A549 (cell line): ENCODE measurements at regions not wholly inside any gene's neighbourhood (a gene's known extent, or its start where the extent isn't known, plus 50 kb on each side); places are given as distances from the start of the nearest gene placed in this dataset.

Source experiments
- ATAC-seq, 2 experiments: fragments of 200-7000 bp in 1 of 2; fragments of >200 bp in 1 of 2; cut with Nextera tagmentation in 1 of 2; cut with Tn5 transposase in 1 of 2; 3 replicates each; pipeline versions ENCODE4 v1.8.0 to v1.9.1; 2018 to 2020; ENCODE audit warnings: mild to moderate bottlenecking in 1 of 2, moderate library complexity in 1 of 2
- CTCF ChIA-PET: fragments of 300-600 bp; sonication (Branson Sonifier 250); formaldehyde crosslinking; extraction: SDS; loops from one replicate; lab custom pipeline; 2021; ENCODE audit warnings: antibody characterized with exemption, inconsistent platforms; lab: Yijun Ruan, JAX
- POLR2A ChIA-PET: fragments of 350-600 bp; formaldehyde crosslinking; extraction: SDS; loops from one replicate; lab custom pipeline; 2021; ENCODE audit warnings: antibody characterized with exemption, inconsistent platforms; lab: Yijun Ruan, JAX
- DNase-seq, 2 experiments: peaks; one replicate each; pipeline versions ENCODE4 v3.0.0 to v3.0.0-alpha.2; 2011 to 2016; ENCODE audit warnings: low read depth in 1 of 2, low spot score in 1 of 2
- FAIRE-seq: peaks from 2 replicates; lab custom pipeline; 2011; peaks lifted over from hg19 to GRCh38; lab: Jason Lieb, UNC
- H3K27ac ChIP-seq, 2 experiments: fragments of >200 bp; sonication (Bioruptor Twin); formaldehyde crosslinking; 3 replicates each; pipeline ENCODE4 v1.5.1; 2016 to 2017
- H3K4me1 ChIP-seq: fragments of >200 bp; sonication (Bioruptor Twin); formaldehyde crosslinking; 3 replicates; pipeline ENCODE4 v1.6.1; 2016
- H3K4me2 ChIP-seq: fragments of >200 bp; sonication (Bioruptor Twin); formaldehyde crosslinking; 3 replicates; pipeline ENCODE4 v1.6.1; 2016
- H3K4me3 ChIP-seq: fragments of >200 bp; sonication (Bioruptor Twin); formaldehyde crosslinking; 3 replicates; pipeline ENCODE4 v1.5.1; 2016
- H3K9me3 ChIP-seq: fragments of >200 bp; sonication (Bioruptor Twin); formaldehyde crosslinking; 3 replicates; pipeline ENCODE4 v1.6.1; 2016
- ATOH8 ChIP-seq: fragments of 250-450 bp; sonication (Bioruptor Pico); IDR thresholded peaks from 2 replicates; pipeline ENCODE4 v1.5.0; 2020; ENCODE audit warnings: low read depth, mild to moderate bottlenecking, moderate library complexity
- BHLHE40 ChIP-seq: IDR thresholded peaks from 2 replicates; pipeline ENCODE4 v1.6.1; 2012; ENCODE audit warnings: low read depth, low read length, inconsistent platforms
- CHD4 ChIP-seq: fragments of 200-600 bp; sonication (generic); IDR thresholded peaks from 2 replicates; pipeline ENCODE4 v1.6.1; 2016; ENCODE audit warnings: antibody characterized with exemption, mild to moderate bottlenecking, borderline replicate concordance
- EHMT2 ChIP-seq: fragments of 200-600 bp; sonication (generic); IDR thresholded peaks from 2 replicates; pipeline ENCODE4 v1.6.1; 2016; ENCODE audit warnings: antibody characterized with exemption, low read depth, mild to moderate bottlenecking, moderate library complexity
- ELK1 ChIP-seq: fragments of 150-350 bp; IDR thresholded peaks from 2 replicates; pipeline ENCODE4 v1.6.1; 2014; ENCODE audit warnings: low read depth, mild to moderate bottlenecking, low read length
- EP300 ChIP-seq, 2 experiments: fragments of >200 bp; sonication (Bioruptor Twin); formaldehyde crosslinking; IDR thresholded peaks; 2 replicates in 1 of 2; 3 replicates in 1 of 2; pipeline ENCODE4 v1.6.1; 2016 to 2017
- ESRRA ChIP-seq: fragments of 150-350 bp; IDR thresholded peaks from 2 replicates; pipeline ENCODE4 v1.6.1; 2014; ENCODE audit warnings: mild to moderate bottlenecking, low read length, borderline replicate concordance
- FOSL2 ChIP-seq, 2 experiments: fragments of 450-650 bp in 1 of 2; fragments of >200 bp in 1 of 2; sonication (Bioruptor Twin) in 1 of 2; formaldehyde crosslinking; IDR thresholded peaks; 2 replicates each; pipeline versions ENCODE4 v1.5.0 to v1.6.1; 2016 to 2020; ENCODE audit warnings: mild to moderate bottlenecking in 1 of 2, moderate library complexity in 1 of 2
- HDAC2 ChIP-seq: fragments of 200-600 bp; sonication (generic); IDR thresholded peaks from 2 replicates; pipeline ENCODE4 v1.6.1; 2016
- HEYL ChIP-seq: fragments of 250-450 bp; sonication (Bioruptor Pico); IDR thresholded peaks from 2 replicates; pipeline ENCODE4 v1.8.0; 2021; ENCODE audit warnings: mild to moderate bottlenecking, moderate library complexity
- HOXB5 ChIP-seq: fragments of 250-450 bp; sonication (Bioruptor Pico); IDR thresholded peaks from 2 replicates; pipeline ENCODE4 v1.5.0; 2020; ENCODE audit warnings: mild to moderate bottlenecking, moderate library complexity
- JUN ChIP-seq, 2 experiments: fragments of >200 bp; sonication (Bioruptor Twin); formaldehyde crosslinking; IDR thresholded peaks; 2 replicates in 1 of 2; 3 replicates in 1 of 2; pipeline ENCODE4 v1.6.1; 2016 to 2017
- KDM1A ChIP-seq: fragments of 200-600 bp; sonication (generic); IDR thresholded peaks from 2 replicates; pipeline ENCODE4 v1.6.1; 2016; ENCODE audit warnings: low read depth, mild to moderate bottlenecking
- KDM5A ChIP-seq: fragments of 200-600 bp; sonication (generic); IDR thresholded peaks from 2 replicates; pipeline ENCODE4 v1.6.1; 2016; ENCODE audit warnings: antibody characterized with exemption, mild to moderate bottlenecking
- MAFK ChIP-seq: fragments of 450-650 bp; IDR thresholded peaks from 2 replicates; pipeline ENCODE4 v1.6.1; 2014; ENCODE audit not compliant: partially characterized antibody
- MAZ ChIP-seq: fragments of 150-350 bp; IDR thresholded peaks from 2 replicates; pipeline ENCODE4 v1.6.1; 2014; ENCODE audit warnings: antibody characterized with exemption, low read depth, low read length, borderline replicate concordance
- MYC ChIP-seq: IDR thresholded peaks from 2 replicates; pipeline ENCODE4 v1.6.1; 2012; ENCODE audit warnings: mild to moderate bottlenecking, inconsistent platforms, low read length, improper control_type of control experiment, borderline replicate concordance
- NFE2L2 ChIP-seq: fragments of 150-350 bp; conservative IDR thresholded peaks from 2 replicates; pipeline ENCODE4 v1.6.1; 2014; ENCODE audit warnings: low read length
- POLR2A ChIP-seq: IDR thresholded peaks from 2 replicates; pipeline ENCODE4 v1.6.1; 2012; ENCODE audit warnings: mild to moderate bottlenecking, low read length
- POLR2AphosphoS2 ChIP-seq: conservative IDR thresholded peaks from 2 replicates; pipeline ENCODE4 v1.6.1; 2012; ENCODE audit warnings: low read length, improper control_type of control experiment, inconsistent platforms
- RNF2 ChIP-seq: fragments of 200-600 bp; sonication (generic); IDR thresholded peaks from 2 replicates; pipeline ENCODE4 v1.6.1; 2016; ENCODE audit warnings: low read depth, mild to moderate bottlenecking, antibody characterized with exemption, moderate library complexity, borderline replicate concordance
- TFCP2L1 ChIP-seq: fragments of 250-450 bp; sonication (Bioruptor Pico); IDR thresholded peaks from 2 replicates; pipeline ENCODE4 v1.5.0; 2021; ENCODE audit warnings: mild to moderate bottlenecking
- TP53 ChIP-seq: fragments of 250-450 bp; sonication (Bioruptor Pico); IDR thresholded peaks from 2 replicates; pipeline ENCODE4 v1.5.0; 2021; ENCODE audit warnings: mild to moderate bottlenecking, moderate library complexity
- USF2 ChIP-seq: fragments of 450-650 bp; IDR thresholded peaks from 2 replicates; pipeline ENCODE4 v1.6.1; 2014; ENCODE audit warnings: antibody characterized with exemption
- ZNF302 ChIP-seq: fragments of 250-450 bp; sonication (Bioruptor Pico); IDR thresholded peaks from 2 replicates; pipeline ENCODE4 v1.9.0; 2021; ENCODE audit warnings: inconsistent platforms, mild to moderate bottlenecking, moderate library complexity
- ZSCAN20 ChIP-seq: fragments of 250-450 bp; sonication (Bioruptor Pico); IDR thresholded peaks from 2 replicates; pipeline ENCODE4 v1.8.0; 2022; ENCODE audit warnings: mild to moderate bottlenecking, moderate library complexity
- WGBS: methylation state at CpG from one replicate; pipeline ENCODE4 v1.1.6; 2017; ENCODE audit errors: missing lambda C conversion rate; 5-methylcytosine and 5-hydroxymethylcytosine counted together
- TF ChIP-seq, protein P1 (sequence below): fragments of 250-450 bp; sonication (Bioruptor Pico); IDR thresholded peaks from 2 replicates; pipeline ENCODE4 v1.5.0; 2021; ENCODE audit warnings: mild to moderate bottlenecking, moderate library complexity, borderline replicate concordance

GRCh38 chr20:40192529-40192928 is 496.5 kb downstream of the MAFB start:
- Histone ChIP-seq H3K27ac (no peak overlapping the region), H3K4me2 (no peak overlapping the region), H3K9me3 (no peaks in the 10 kb centered on the region), H3K4me3 (no peak overlapping the region), H3K4me1 (no peaks in the 10 kb centered on the region)
- ChIA-PET POLR2A (no interaction called here), CTCF (no interaction called here)
- FAIRE-seq (no peak), DNase-seq (no peak), ATAC-seq (no peak)
- no peak for TF ChIP-seq ELK1
- no peak for TF ChIP-seq EHMT2
- TF ChIP-seq FOSL2 (IDR thresholded peaks at IDR 0.05): no peak
- no peak for TF ChIP-seq FOSL2 (CRISPR knock-in tag; IDR thresholded peaks at IDR 0.05)
- TF ChIP-seq ZSCAN20: no peak
- no peak for TF ChIP-seq ESRRA
- no peak for TF ChIP-seq BHLHE40
- TF ChIP-seq KDM1A: no peak
- no peak for TF ChIP-seq JUN (IDR thresholded peaks at IDR 0.05)
- no peak for TF ChIP-seq HOXB5 (CRISPR knock-in tag)
- no peak for TF ChIP-seq NFE2L2
- TF ChIP-seq MAZ: no peak
- TF ChIP-seq POLR2A: no peak
- no peak for TF ChIP-seq ZNF302 (CRISPR knock-in tag)
- no peak for TF ChIP-seq TFCP2L1
- TF ChIP-seq RNF2: no peak
- TF ChIP-seq USF2: no peak
- TF ChIP-seq KDM5A: no peak
- TF ChIP-seq HEYL (CRISPR knock-in tag): no peak
- TF ChIP-seq EP300 (IDR thresholded peaks at IDR 0.05): no peak

DNA sequence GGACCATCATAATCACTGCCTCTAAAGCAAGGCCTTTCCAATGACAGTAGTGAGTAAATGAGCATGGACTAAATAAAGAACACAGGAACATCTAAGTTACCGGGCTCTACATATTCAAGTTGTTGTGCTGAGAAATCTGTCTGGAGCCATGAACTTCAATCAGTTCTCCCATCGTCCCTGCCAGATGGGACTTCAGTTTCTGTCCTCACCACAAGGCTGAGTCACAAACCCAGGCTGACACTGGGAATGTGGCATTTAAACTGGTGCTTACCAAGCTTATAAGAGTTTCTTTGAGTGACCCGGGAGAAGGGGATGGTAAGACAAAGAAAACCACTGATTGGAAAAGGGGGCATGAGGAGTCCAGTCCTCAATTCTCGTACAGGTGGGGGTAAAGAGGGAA is 497.0 kb downstream of the MAFB start:
- TF ChIP-seq ATOH8 (CRISPR knock-in tag): no peak
- TF ChIP-seq TP53: no peak
- TF ChIP-seq HDAC2: no peak
- TF ChIP-seq CHD4: no peak
- no peak for TF ChIP-seq ZSCAN20
- TF ChIP-seq MAFK: no peak
- no peak for TF ChIP-seq POLR2AphosphoS2
- no peak for TF ChIP-seq ELK1
- no peak for TF ChIP-seq FOSL2 (IDR thresholded peaks at IDR 0.05)
- no peak for TF ChIP-seq FOSL2 (CRISPR knock-in tag; IDR thresholded peaks at IDR 0.05)
- TF ChIP-seq, protein P1, sequence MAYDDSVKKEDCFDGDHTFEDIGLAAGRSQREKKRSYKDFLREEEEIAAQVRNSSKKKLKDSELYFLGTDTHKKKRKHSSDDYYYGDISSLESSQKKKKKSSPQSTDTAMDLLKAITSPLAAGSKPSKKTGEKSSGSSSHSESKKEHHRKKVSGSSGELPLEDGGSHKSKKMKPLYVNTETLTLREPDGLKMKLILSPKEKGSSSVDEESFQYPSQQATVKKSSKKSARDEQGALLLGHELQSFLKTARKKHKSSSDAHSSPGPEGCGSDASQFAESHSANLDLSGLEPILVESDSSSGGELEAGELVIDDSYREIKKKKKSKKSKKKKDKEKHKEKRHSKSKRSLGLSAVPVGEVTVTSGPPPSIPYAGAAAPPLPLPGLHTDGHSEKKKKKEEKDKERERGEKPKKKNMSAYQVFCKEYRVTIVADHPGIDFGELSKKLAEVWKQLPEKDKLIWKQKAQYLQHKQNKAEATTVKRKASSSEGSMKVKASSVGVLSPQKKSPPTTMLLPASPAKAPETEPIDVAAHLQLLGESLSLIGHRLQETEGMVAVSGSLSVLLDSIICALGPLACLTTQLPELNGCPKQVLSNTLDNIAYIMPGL: no peak
- no peak for TF ChIP-seq TFCP2L1
- TF ChIP-seq MYC: no peak
- TF ChIP-seq, all 56 proteins: peak for 0
- Histone ChIP-seq H3K27ac (no peak overlapping the region), H3K4me1 (no peaks in the 10 kb centered on the region), H3K4me3 (no peak overlapping the region), H3K9me3 (no peaks in the 10 kb centered on the region), H3K4me2 (no peak overlapping the region)
- no peak for DNase-seq
- 1% methylated on average over 4 of the region's 4 CpGs for WGBS
- CTCF ChIA-PET: no interaction called here
- no peak for ATAC-seq
- no peak for FAIRE-seq
- POLR2A ChIA-PET: no interaction called here
